Spleen (tissue), 11 donors: ENCODE measurements at regions not wholly inside any gene's neighbourhood (a gene's known extent, or its start where the extent isn't known, plus 50 kb on each side); places are given as distances from the start of the nearest gene placed in this dataset.
"Not testable (repeated sequence)": the region's sequence is repeated elsewhere in the genome, so short reads cannot be mapped to it uniquely, and the experiment has no call there.

ENCODE experiments used
- DNase-seq: peaks from one replicate; pipeline ENCODE4 v3.0.0-alpha.2; 2020
- H3K27ac ChIP-seq, 8 donors: fragments of 200-600 bp; sonication (generic) in 7 of 8; 1 replicate in 4 of 8; 2 replicates in 4 of 8; pipeline versions ENCODE4 v1.5.0 to v1.8.0; 2016 to 2021; ENCODE audit warnings: inconsistent platforms in 4 of 8, mild to moderate bottlenecking in 4 of 8, moderate library complexity in 1 of 8
- H3K27me3 ChIP-seq, 7 donors: fragments of 200-600 bp; sonication (generic) in 6 of 7; replicated peaks in 1 of 7; 1 replicate in 4 of 7; 2 replicates in 3 of 7; pipeline versions ENCODE4 v1.5.0 to v1.8.0; 2016 to 2021; ENCODE audit warnings: inconsistent platforms in 3 of 7, mild to moderate bottlenecking in 1 of 7
- H3K36me3 ChIP-seq, 6 donors: fragments of 200-600 bp; sonication (generic) in 5 of 6; 1 replicate in 4 of 6; 2 replicates in 2 of 6; pipeline versions ENCODE4 v1.5.0 to v1.8.0; 2016 to 2021; ENCODE audit warnings: inconsistent platforms in 2 of 6
- H3K4me1 ChIP-seq, 6 donors: fragments of 200-600 bp; sonication (generic) in 5 of 6; 1 replicate in 3 of 6; 2 replicates in 3 of 6; pipeline versions ENCODE4 v1.5.0 to v1.8.0; 2016 to 2021; ENCODE audit warnings: inconsistent platforms in 3 of 6
- H3K4me3 ChIP-seq, 8 donors: fragments of 200-600 bp; sonication (generic) in 7 of 8; 1 replicate in 4 of 8; 2 replicates in 4 of 8; pipeline versions ENCODE4 v1.5.0 to v1.8.0; 2016 to 2021; ENCODE audit warnings: inconsistent platforms in 4 of 8, mild to moderate bottlenecking in 4 of 8, moderate library complexity in 2 of 8
- H3K9me3 ChIP-seq, 8 donors: fragments of 200-600 bp; sonication (generic) in 7 of 8; 1 replicate in 4 of 8; 2 replicates in 4 of 8; pipeline versions ENCODE4 v1.5.0 to v1.8.0; 2016 to 2021; ENCODE audit warnings: inconsistent platforms in 4 of 8
- POLR2A ChIP-seq, 3 donors: fragments of 450-650 bp; IDR thresholded peaks; one replicate each; pipeline ENCODE4 v1.5.1; 2017; ENCODE audit warnings: antibody characterized with exemption in 3 of 3, mild to moderate bottlenecking in 1 of 3
- POLR2AphosphoS5 ChIP-seq, 3 donors: sonication (generic); formaldehyde crosslinking; IDR thresholded peaks; one replicate each; pipeline ENCODE4 v1.5.1; 2017; ENCODE audit warnings: antibody characterized with exemption in 3 of 3
- WGBS, 5 donors: extraction: QIAGEN DNeasy Blood & Tissue Kit in 3 of 5; methylation state at CpG; one replicate each; pipeline versions ENCODE4 v1.1.5 to v1.1.7; 2013 to 2018; 5-methylcytosine and 5-hydroxymethylcytosine counted together
- intact Hi-C: fragments of 100-400 bp; cut with DNase I; formaldehyde crosslinking; loops from one replicate; pipeline ENCODE4 v1.15.0; 2023; ENCODE audit warnings: low total_unique reads
- TF ChIP-seq, protein P1 (sequence below), 11 experiments: fragments of 200-600 bp in 7 of 11; fragments of 450-650 bp in 4 of 11; sonication (generic) in 4 of 11; IDR thresholded peaks in 8 of 11; conservative IDR thresholded peaks in 3 of 11; 1 replicate in 7 of 11; 2 replicates in 4 of 11; pipeline versions ENCODE4 v1.4.0 to v1.8.0; 2016 to 2021; ENCODE audit warnings: antibody characterized with exemption in 11 of 11, inconsistent platforms in 4 of 11, mild to moderate bottlenecking in 1 of 11
- donor health status: healthy with polysubstance abuse.
- donor health status: DM: no; HTN: no; CAD: no; lungs with moderate emphysema.
- donor health status: DM: no; HTN: no; CAD: no.
- donor health status: Bipolar disorder and iron deficiency.
- donor health status: healthy.
- donor health status: DM: no; HTN: no; CAD: no.
- donor health status: DM: yes; HTN: yes; CAD: no.

DNA sequence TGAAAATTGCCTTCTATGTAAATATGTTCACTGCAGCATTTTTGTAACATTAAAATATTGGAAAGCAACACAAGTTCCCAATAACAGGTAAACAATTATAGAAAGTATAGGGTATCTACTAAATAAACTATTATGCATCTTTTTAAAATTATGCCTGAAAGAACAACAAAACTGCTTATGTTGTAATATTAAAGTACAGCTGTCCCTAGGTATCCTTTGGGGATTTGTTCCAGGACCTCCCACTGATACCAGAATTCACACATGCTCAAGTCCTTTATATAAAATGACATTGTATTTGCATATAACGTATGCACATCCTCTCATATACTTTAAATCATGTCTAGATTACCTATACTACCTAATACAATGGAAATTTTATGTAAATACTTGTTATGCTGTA, 121.8 kb upstream of the TNFSF4 start:
- 84 to 93% (median 85%) methylated on average over 1 of the region's 1 CpG for WGBS, 5 donors
- H3K4me1 ChIP-seq = peaks cover 14 to 32% (median 26%) of the 10 kb centered on the region in 6 donors
- no peak overlapping the region for H3K27ac ChIP-seq
- H3K9me3 ChIP-seq = peaks cover 0 to 10% (median 2%) of the 10 kb centered on the region in 8 donors
- no peaks in the 10 kb centered on the region for H3K27me3 ChIP-seq
- no peak overlapping the region for H3K4me3 ChIP-seq
- intact Hi-C loops = no loop called here
- H3K36me3 ChIP-seq = no peaks in the 10 kb centered on the region
- TF ChIP-seq POLR2A (IDR thresholded peaks at IDR 0.05) (no peak), POLR2AphosphoS5 (IDR thresholded peaks at IDR 0.05) (no peak)
- TF ChIP-seq, protein P1, sequence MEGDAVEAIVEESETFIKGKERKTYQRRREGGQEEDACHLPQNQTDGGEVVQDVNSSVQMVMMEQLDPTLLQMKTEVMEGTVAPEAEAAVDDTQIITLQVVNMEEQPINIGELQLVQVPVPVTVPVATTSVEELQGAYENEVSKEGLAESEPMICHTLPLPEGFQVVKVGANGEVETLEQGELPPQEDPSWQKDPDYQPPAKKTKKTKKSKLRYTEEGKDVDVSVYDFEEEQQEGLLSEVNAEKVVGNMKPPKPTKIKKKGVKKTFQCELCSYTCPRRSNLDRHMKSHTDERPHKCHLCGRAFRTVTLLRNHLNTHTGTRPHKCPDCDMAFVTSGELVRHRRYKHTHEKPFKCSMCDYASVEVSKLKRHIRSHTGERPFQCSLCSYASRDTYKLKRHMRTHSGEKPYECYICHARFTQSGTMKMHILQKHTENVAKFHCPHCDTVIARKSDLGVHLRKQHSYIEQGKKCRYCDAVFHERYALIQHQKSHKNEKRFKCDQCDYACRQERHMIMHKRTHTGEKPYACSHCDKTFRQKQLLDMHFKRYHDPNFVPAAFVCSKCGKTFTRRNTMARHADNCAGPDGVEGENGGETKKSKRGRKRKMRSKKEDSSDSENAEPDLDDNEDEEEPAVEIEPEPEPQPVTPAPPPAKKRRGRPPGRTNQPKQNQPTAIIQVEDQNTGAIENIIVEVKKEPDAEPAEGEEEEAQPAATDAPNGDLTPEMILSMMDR (IDR thresholded peaks at IDR 0.05 in 8 of 11, conservative IDR thresholded peaks at IDR 0.05 in 3 of 11) = no peak
- no peak for DNase-seq

DNA sequence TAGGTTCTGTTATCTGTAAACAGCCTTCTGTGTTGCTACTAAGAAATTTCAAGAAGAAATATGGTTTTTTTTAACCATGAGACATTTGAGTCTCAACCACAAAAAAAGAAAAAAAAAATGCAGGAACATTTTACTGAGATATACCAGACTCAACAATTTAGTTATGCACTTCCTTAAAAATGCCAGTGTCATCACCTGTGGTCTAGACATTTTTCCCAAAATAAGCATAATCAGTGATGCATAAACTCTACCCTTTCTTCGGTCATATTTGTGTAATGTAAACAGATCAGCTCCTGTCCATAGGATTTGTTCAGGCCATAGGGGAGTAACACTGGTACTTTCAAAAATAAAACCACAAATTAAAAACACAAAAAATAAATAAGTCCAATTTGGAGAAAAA, 122.6 kb upstream of the TNFSF4 start:
- 30 to 51% (median 47%) methylated on average over 1 of the region's 1 CpG for WGBS, 5 donors
- intact Hi-C loops = no loop called here
- no peak overlapping the region for H3K4me3 ChIP-seq
- no peak for DNase-seq
- H3K4me1 ChIP-seq = peaks cover 14 to 32% (median 26%) of the 10 kb centered on the region in 6 donors
- TF ChIP-seq POLR2AphosphoS5 (IDR thresholded peaks at IDR 0.05) = no peak
- no peak overlapping the region for H3K27ac ChIP-seq
- H3K9me3 ChIP-seq = peaks cover 0 to 5% (median 0%) of the 10 kb centered on the region in 8 donors
- no peaks in the 10 kb centered on the region for H3K36me3 ChIP-seq
- H3K27me3 ChIP-seq = no peaks in the 10 kb centered on the region

DNA sequence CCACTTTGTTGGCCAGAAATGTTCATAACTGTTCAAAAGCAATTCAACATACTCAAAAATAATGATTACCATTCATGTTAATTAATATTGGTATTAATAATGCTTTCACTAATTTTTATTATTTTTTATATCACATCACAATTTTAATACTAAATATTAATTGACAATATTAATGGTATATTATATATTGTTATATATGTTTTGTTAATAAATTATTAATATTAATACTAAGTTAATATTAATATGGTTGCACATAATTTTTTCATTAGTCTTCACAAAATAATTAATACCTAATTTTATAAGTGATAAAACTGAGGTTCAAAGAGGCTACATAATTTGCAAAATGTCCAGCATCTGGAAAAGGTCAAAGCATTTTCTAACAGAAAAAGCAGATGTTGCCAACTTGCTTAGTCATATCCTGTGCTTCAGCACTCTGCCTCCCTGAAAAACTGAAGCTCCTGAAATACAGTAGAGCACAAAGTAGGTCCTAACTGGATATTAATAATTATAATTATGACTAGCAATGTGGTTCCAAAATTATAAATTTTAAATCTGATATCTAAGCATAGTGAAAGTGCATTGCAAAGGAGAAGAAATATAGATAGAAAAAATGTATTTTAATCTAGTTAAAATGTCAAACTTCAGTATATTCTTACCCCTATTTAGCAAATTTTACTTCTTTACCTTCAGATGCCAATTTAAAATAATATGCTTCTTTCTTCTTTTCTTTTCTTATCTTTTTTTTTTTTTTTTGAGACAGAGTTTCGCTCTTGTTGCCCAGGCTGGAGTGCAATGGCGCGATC, 123.2 kb upstream of the TNFSF4 start:
- WGBS, 5 donors = 91 to 98% (median 95%) methylated on average over 3 of the region's 3 CpGs
- no peak overlapping the region for H3K4me3 ChIP-seq
- peak overlapping the region in 5 of 8 donors; percentile 24 to 78 (median 56) for H3K27ac ChIP-seq
- intact Hi-C loops = no loop called here
- H3K27me3 ChIP-seq = no peaks in the 10 kb centered on the region
- no peak for TF ChIP-seq POLR2A (IDR thresholded peaks at IDR 0.05)
- TF ChIP-seq POLR2AphosphoS5 (IDR thresholded peaks at IDR 0.05) = no peak
- TF ChIP-seq, protein P1 (IDR thresholded peaks at IDR 0.05 in 8 of 11, conservative IDR thresholded peaks at IDR 0.05 in 3 of 11) = no peak
- H3K9me3 ChIP-seq = peaks cover 0 to 5% (median 0%) of the 10 kb centered on the region in 8 donors
- no peaks in the 10 kb centered on the region for H3K36me3 ChIP-seq
- DNase-seq = no peak
- peaks cover 14 to 32% (median 26%) of the 10 kb centered on the region in 6 donors for H3K4me1 ChIP-seq

GRCh38 chr1:173330952-173331548, 123.9 kb upstream of the TNFSF4 start:
- DNase-seq, H3K4me3 ChIP-seq, intact Hi-C loops, H3K9me3 ChIP-seq, H3K36me3 ChIP-seq, H3K27me3 ChIP-seq: not testable (repeated sequence)
- peaks cover 14 to 32% (median 26%) of the 10 kb centered on the region in 6 donors for H3K4me1 ChIP-seq
- peak overlapping the region in 7 of 8 donors; percentile 21 to 78 (median 54) for H3K27ac ChIP-seq
- 48 to 56% (median 54%) methylated on average over 10 of the region's 10 CpGs for WGBS, 5 donors

DNA sequence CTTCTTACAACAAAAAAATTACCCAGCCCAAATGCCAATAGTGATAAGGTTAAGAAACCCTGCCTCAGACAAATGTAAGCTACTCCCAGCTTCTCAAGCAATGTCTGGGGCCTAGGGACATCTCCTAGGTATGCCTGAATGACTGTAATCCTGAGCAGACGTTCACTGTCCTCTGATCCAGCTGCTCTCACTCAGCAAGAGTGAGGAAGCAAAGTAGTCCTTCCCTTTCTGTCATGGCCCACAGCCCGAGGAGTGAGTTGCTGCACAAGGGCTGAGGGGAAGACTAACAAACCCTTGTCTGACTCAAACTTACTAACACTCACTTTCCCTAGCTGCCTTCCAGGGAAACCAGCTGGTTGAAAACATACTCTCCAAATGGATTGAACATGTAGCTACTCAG, 124.9 kb upstream of the TNFSF4 start:
- WGBS, 5 donors = 30 to 37% (median 36%) methylated on average over 2 of the region's 2 CpGs
- Histone ChIP-seq H3K4me1 (peaks cover 14 to 32% (median 26%) of the 10 kb centered on the region in 6 donors), H3K9me3 (peaks cover 0 to 5% (median 0%) of the 10 kb centered on the region in 8 donors), H3K4me3 (no peak overlapping the region), H3K36me3 (no peaks in the 10 kb centered on the region), H3K27me3 (no peaks in the 10 kb centered on the region), H3K27ac (peak overlapping the region in 5 of 8 donors; percentile 24 to 78 (median 56))
- intact Hi-C loops = no loop called here
- no peak for DNase-seq
- TF ChIP-seq, protein P1 (IDR thresholded peaks at IDR 0.05 in 8 of 11, conservative IDR thresholded peaks at IDR 0.05 in 3 of 11) = no peak
- TF ChIP-seq POLR2AphosphoS5 (IDR thresholded peaks at IDR 0.05) (no peak), POLR2A (IDR thresholded peaks at IDR 0.05) (no peak)
